Left cardiac atrium (tissue), 4 donors: ENCODE measurements at regions not wholly inside any gene's neighbourhood (a gene's known extent, or its start where the extent isn't known, plus 50 kb on each side); places are given as distances from the start of the nearest gene placed in this dataset.

ENCODE experiments used
- ATAC-seq, 2 donors: fragments of 200-7000 bp; cut with Tn5 transposase; one replicate each; pipeline ENCODE4 v1.9.1; 2020; ENCODE audit warnings: mild to moderate bottlenecking in 2 of 2, moderate library complexity in 2 of 2
- DNase-seq: peaks from one replicate; pipeline ENCODE4 v3.0.0-alpha.2; 2020
- intact Hi-C, 2 donors: fragments of 100-400 bp; cut with DNase I; formaldehyde crosslinking; loops; one replicate each; pipeline versions ENCODE4 v1.14.1 to v1.15.1; 2022 to 2023
- donor health status: DM: no; HTN: yes; CAD: no.
- donor health status: DM: no; HTN: yes; CAD: no; lungs with severe emphysema.
- donor health status: DM: yes; HTN: yes; CAD: no.
- donor health status: Dilated cardiomyopathy.

- intact Hi-C loops, result no loop called here
- no peak for DNase-seq
- ATAC-seq, result no peak
These were observed 418.6 kb downstream of the TSN start for GRCh38 chr2:122174061-122174460.

DNA sequence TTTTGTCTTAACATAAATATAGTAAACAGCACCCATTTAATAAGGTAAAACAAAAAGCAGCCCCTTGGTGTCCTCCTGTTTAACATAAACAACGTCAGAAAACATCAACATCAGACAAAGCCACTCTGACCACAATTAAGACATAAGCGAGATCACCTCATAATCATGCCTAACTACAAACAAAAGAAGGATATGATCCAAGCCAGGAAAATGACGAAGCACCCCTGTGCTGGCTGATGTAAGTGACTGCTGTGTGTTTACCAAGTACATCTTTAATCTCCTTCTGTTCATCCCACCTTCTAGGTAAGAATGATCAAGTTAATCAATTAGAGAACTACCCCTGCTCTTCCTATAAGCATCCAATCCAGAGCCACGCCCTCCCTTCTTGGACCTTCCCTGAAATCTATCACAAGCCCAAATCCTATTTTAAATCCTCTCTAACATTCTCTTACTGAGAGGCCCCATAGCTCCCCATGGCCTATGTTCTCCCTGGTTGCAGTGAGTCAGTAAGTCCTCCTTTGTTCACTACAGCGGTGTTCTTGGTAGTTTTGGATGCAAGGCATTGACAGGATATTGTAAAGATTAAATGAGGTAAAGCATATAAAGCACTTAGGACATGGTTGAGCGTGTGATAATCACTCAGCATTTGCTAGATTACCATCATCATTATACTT lies 424.2 kb downstream of the TSN start:
- ATAC-seq, result no peak
- no peak for DNase-seq
- intact Hi-C loops, result no loop called here

- DNase-seq (no peak), ATAC-seq (no peak)
- intact Hi-C loops, result no loop called here
These were observed 425.5 kb downstream of the TSN start for GRCh38 chr2:122180972-122181371.

- DNase-seq (no peak), ATAC-seq (no peak)
- intact Hi-C loops, result no loop called here
These were observed 427.3 kb downstream of the TSN start for GRCh38 chr2:122182616-122183355.

DNA sequence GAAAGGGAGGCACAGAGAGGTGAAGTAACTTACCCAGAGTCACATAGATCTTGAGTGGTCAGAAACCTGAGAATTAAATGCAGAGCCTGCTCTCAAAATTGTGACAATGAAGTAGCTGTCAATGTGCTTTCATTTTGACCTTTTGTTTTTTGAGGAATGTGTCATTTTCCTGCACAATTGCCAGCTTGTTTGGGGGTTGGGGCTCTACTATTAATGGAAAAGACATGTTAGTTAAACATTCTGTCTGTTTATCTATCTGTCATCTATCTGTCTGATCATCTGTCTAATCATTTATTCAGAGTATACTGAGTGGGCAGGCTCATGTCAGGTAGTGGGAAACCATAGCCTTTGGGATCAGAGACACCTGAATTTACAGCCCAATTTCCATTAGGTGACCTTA lies 428.4 kb downstream of the TSN start:
- ATAC-seq (no peak), DNase-seq (no peak)
- intact Hi-C loops, result no loop called here

GRCh38 chr2:122186761-122187222 lies 431.3 kb downstream of the TSN start:
- intact Hi-C loops, result no loop called here
- ATAC-seq, result no peak
- peak; percentile 36 for DNase-seq

GRCh38 chr2:122191331-122191730 lies 435.9 kb downstream of the TSN start:
- intact Hi-C loops, result no loop called here
- ATAC-seq, result peak in 1 of 2 donors; percentile 47
- no peak for DNase-seq

DNA sequence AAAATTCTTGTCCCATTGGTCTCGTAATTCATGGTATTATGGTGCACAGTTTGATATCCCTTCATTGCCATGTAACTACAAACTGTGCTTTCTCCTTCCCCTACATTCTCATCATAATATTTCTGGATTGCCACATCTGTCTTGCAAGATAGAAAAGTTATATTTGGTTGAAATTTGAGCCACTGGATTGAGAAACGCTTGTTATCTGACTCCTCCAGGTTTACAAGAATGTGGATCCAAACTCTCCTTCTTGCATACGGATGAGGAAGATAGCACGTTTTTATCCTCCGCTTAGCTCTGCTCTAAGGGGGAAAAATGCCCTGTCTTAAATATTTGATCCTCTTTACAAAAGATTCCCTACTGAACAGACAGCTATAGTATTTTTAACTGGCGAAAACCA lies 438.2 kb downstream of the TSN start:
- ATAC-seq (peak in 1 of 2 donors; percentile 54), DNase-seq (no peak)
- intact Hi-C loops, result no loop called here

- ATAC-seq, result no peak
- intact Hi-C loops, result no loop called here
These were observed 439.1 kb downstream of the TSN start for GRCh38 chr2:122194546-122194945.

GRCh38 chr2:122203523-122203922 lies 448.1 kb downstream of the TSN start:
- DNase-seq (no peak), ATAC-seq (peak; percentile 67 to 79)
- intact Hi-C loops, result no loop called here

More at GRCh38 chr2:122194546-122194945, 439.1 kb downstream of the TSN start:
- DNase-seq, result no peak

DNA sequence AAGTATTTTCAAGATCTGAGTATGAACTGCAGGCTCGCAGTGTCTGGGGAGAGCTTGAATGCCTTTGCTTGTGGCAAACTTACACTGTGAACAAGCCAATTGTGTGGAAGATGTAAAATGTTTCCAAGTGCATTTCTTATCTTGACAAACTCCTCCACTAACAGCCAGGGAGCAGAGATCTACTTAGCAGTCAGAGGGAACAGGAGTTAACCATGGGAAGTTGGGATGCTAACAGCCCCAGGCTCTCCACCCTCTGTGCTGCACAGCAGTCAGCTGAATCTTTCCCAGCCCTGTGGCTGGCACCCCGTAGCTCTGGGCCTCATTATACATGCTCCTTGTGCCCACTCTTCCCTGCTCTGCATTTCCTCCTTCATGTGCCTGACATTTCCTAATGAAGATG lies 450.2 kb downstream of the TSN start:
- DNase-seq, result no peak
- peak in 1 of 2 donors; percentile 45 for ATAC-seq
- intact Hi-C loops, result no loop called here

- intact Hi-C loops, result no loop called here
- DNase-seq (no peak), ATAC-seq (no peak)
These were observed 450.6 kb downstream of the TSN start for GRCh38 chr2:122206101-122206500.

- no peak for ATAC-seq
- intact Hi-C loops, result no loop called here
- DNase-seq, result no peak
These were observed 453.9 kb downstream of the TSN start for GRCh38 chr2:122209377-122209776.

GRCh38 chr2:122210065-122210464 lies 454.6 kb downstream of the TSN start:
- ATAC-seq, result no peak
- DNase-seq, result no peak
- intact Hi-C loops, result no loop called here

DNA sequence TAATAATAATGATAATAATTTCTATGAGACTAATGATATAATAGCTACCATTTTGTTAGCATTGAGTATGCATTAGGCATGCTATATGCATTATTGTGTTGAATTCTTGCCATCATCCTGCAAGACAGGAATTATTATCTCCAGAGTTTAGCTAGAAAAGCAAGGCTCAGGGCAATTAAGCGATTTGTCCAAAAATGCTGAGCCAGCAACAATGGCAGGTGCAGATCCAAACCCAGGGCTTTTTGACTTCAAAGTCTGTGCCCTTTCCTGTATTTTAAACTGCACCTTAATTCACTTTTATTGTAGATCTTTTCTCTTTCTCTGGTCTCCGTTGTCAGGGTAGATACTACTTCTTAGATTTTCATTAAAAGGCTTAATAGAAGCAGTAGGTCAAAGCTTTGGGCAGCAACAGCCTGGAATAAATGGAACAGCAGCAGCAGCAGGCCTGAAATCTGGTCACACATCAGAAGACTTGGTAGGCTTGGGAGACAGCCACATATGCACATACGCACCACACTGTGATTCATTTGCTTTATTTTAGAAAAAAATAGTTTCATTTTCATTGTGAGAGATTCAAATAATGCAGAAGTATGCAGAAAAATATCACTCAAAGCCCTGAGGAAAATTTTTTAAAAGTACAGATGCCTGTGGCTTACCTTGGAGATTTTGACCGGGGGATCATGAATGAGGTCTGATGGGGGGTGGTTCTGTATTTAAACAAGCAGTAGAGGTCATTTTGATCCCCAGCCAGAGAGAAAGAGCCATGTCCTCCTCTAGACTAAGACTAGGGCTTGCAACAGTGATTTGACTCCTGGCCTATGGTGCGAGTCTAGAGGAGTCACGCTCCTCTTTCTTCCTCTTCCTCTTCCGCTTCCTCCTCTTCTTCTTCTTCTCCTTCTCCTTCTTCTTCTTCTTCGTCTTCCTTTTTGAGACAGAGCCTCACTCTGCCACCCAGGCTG lies 455.7 kb downstream of the TSN start:
- DNase-seq (no peak), ATAC-seq (no peak)
- intact Hi-C loops, result no loop called here

- intact Hi-C loops, result no loop called here
- DNase-seq (no peak), ATAC-seq (no peak)
These were observed 457.9 kb downstream of the TSN start for GRCh38 chr2:122213312-122213711.

DNA sequence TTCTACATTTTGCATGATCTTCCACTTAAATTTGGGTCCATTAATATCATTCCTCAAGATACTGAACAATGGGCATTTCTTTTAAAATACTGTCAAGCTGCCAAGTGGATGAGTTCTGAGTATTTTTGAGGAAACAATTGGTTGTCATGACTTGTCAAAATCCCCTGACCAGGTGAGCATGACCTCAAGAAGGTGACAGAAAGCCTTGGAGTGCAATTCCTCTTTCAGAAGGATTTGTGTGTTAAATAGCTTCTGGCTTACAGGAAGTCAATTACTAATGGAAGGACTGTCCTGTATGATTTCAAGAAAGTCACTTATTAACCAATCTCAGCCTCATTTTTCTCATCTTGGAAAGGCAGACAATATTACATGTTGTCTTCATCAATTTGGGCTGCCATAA lies 460.6 kb downstream of the TSN start:
- intact Hi-C loops, result no loop called here
- DNase-seq (no peak), ATAC-seq (no peak)

DNA sequence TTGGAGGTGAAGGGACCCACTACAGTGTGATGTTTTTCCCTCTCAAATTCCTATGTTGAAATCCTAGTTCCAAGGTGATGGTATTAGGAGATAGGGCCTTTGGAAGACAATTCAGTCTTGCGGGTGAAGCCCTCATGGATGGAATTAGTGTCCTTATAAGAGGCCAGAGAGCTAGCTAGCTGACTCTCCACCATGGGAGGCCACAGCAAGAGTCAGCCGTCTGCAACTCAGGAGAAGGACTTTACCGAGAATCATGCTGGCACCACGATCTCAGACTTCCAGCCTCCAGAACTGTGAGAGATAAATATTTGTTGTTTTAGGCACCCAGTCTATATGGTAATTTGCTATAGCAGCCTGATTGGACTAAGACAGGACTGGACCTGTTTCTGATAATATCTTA lies 461.4 kb downstream of the TSN start:
- no peak for ATAC-seq

DNA sequence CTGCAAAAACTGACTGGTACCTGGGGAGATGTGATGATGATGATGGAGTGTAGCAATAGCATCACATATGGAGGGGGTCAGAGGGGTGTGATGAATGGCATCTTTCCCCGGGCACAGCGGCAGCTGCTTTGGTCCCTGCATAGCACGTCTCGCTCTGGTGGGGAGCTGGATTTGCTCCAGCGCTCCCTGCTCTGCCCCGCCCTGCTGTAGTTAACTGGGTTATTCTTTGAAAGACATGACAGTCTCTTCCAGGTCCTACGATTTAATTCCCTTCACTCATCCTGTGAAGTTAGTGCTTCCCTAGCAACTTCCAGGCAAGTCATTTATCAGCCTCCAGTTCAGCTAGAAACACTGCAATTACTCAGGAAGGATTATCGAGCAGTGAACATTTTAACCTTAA lies 463.1 kb downstream of the TSN start:
- DNase-seq (no peak), ATAC-seq (no peak)
- intact Hi-C loops, result no loop called here

More for the DNA sequence above, 461.4 kb downstream of the TSN start:
- no peak for DNase-seq
- intact Hi-C loops, result no loop called here

DNA sequence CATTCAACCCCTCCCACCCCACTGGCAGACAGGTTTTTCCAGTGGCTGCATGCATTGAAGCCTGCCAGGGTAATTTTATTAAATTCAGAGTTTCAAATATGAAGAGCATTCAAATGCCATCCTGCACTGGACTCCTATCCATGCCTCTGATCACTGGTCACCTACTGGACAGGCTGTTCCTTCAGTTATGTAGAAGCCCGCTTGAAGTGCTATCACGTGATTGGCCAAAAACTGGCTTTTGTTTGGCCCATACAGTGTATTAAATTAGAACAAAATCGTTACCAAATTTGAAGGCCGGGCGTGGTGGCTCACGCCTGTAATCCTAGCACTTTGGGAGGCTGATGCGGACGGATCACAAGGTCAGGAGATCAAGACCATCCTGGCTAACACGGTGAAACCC lies 464.1 kb downstream of the TSN start:
- ATAC-seq, result no peak
- DNase-seq, result no peak
- intact Hi-C loops, result no loop called here
